ENCODE measurements at regions not wholly inside any gene's neighbourhood (a gene's known extent, or its start where the extent isn't known, plus 50 kb on each side); places are given as distances from the start of the nearest gene placed in this dataset.
"Not testable (repeated sequence)": the region's sequence is repeated elsewhere in the genome, so short reads cannot be mapped to it uniquely, and the experiment has no call there.

- no peak for DNase-seq (ENCODE audit: low read depth)
Measured at GRCh38 chr13:97726664-97727280, 226.7 kb upstream of the IPO5 start.

GRCh38 chr13:97727991-97728390, 225.5 kb upstream of the IPO5 start:
- no peak for DNase-seq (ENCODE audit: low read depth)

GRCh38 chr13:97736436-97736835, 217.0 kb upstream of the IPO5 start:
- DNase-seq (ENCODE audit: low read depth) = no peak

GRCh38 chr13:97742084-97742483, 211.4 kb upstream of the IPO5 start:
- no peak for DNase-seq (ENCODE audit: low read depth)

- peak; percentile 15 for DNase-seq (ENCODE audit: low read depth)
Measured at GRCh38 chr13:97743938-97744337, 209.5 kb upstream of the IPO5 start.

GRCh38 chr13:97746649-97747048, 206.8 kb upstream of the IPO5 start:
- no peak for DNase-seq (ENCODE audit: low read depth)

- DNase-seq (ENCODE audit: low read depth) = no peak
Measured at GRCh38 chr13:97749174-97749573, 204.3 kb upstream of the IPO5 start.

GRCh38 chr13:97751477-97751876, 202.0 kb upstream of the IPO5 start:
- no peak for DNase-seq (ENCODE audit: low read depth)

- no peak for DNase-seq (ENCODE audit: low read depth)
Measured at GRCh38 chr13:97752961-97753668, 200.4 kb upstream of the IPO5 start.

- DNase-seq (ENCODE audit: low read depth) = no peak
Measured at GRCh38 chr13:97753942-97754670, 199.4 kb upstream of the IPO5 start.

GRCh38 chr13:97757807-97758206, 195.7 kb upstream of the IPO5 start:
- no peak for DNase-seq (ENCODE audit: low read depth)

GRCh38 chr13:97758317-97758716, 195.2 kb upstream of the IPO5 start:
- DNase-seq (ENCODE audit: low read depth) = no peak

- no peak for DNase-seq (ENCODE audit: low read depth)
Measured at GRCh38 chr13:97761796-97762540, 191.5 kb upstream of the IPO5 start.

GRCh38 chr13:97766749-97767148, 186.7 kb upstream of the IPO5 start:
- no peak for DNase-seq (ENCODE audit: low read depth)

GRCh38 chr13:97768134-97768533, 185.3 kb upstream of the IPO5 start:
- no peak for DNase-seq (ENCODE audit: low read depth)

GRCh38 chr13:97770231-97770630, 183.2 kb upstream of the IPO5 start:
- not testable (repeated sequence) for DNase-seq (ENCODE audit: low read depth)

GRCh38 chr13:97772466-97772865, 181.0 kb upstream of the IPO5 start:
- DNase-seq (ENCODE audit: low read depth) = not testable (repeated sequence)

- not testable (repeated sequence) for DNase-seq (ENCODE audit: low read depth)
Measured at GRCh38 chr13:97774391-97775100, 178.9 kb upstream of the IPO5 start.

- no peak for DNase-seq (ENCODE audit: low read depth)
Measured at GRCh38 chr13:97780486-97780885, 173.0 kb upstream of the IPO5 start.

GRCh38 chr13:97781891-97782305, 171.6 kb upstream of the IPO5 start:
- DNase-seq (ENCODE audit: low read depth) = no peak

- DNase-seq (ENCODE audit: low read depth) = no peak
Measured at GRCh38 chr13:97786510-97786909, 167.0 kb upstream of the IPO5 start.

GRCh38 chr13:97797553-97797952, 155.9 kb upstream of the IPO5 start:
- no peak for DNase-seq (ENCODE audit: low read depth)

Measured in GM04503 (cell line).